ENCODE measurements at regions not wholly inside any gene's neighbourhood (a gene's known extent, or its start where the extent isn't known, plus 50 kb on each side); places are given as distances from the start of the nearest gene placed in this dataset.

- H3K4me3 ChIP-seq (replicated peaks in 1 of 2; ENCODE audit: low read depth in 2 of 2, low read length in 2 of 2) = no peak overlapping the region
- TF ChIP-seq CTCF (IDR thresholded peaks at IDR 0.05; ENCODE audit: low read depth, low read length) = no peak
- DNase-seq (ENCODE audit: low read depth in 2 of 2) = no peak
Measured at GRCh38 chr10:130230036-130230435, 93.8 kb downstream of the GLRX3 start.

DNA sequence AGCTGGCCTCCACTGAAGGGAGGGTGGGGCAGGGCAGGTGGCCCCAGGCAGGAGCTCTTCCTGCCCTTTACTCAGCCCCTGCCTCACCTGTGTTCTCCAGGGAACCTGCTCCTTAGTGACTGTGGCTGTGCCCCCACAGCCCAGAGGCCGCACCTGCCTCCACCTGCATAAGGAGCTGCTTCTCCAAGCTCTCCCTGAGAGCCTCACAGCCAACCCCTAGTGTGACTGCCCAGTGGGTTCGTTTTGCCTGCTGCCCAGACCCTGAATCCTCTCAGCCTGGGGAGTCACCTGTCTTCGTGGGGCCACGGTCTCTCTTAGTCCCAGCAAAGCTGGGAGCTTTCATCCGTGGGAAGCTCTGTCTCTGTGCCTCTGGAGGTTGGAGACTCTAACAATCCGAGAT lies 94.4 kb downstream of the GLRX3 start:
- no peak overlapping the region for H3K4me3 ChIP-seq (replicated peaks in 1 of 2; ENCODE audit: low read depth in 2 of 2, low read length in 2 of 2)
- DNase-seq (ENCODE audit: low read depth in 2 of 2) = no peak
- no peak for TF ChIP-seq CTCF (IDR thresholded peaks at IDR 0.05; ENCODE audit: low read depth, low read length)

DNA sequence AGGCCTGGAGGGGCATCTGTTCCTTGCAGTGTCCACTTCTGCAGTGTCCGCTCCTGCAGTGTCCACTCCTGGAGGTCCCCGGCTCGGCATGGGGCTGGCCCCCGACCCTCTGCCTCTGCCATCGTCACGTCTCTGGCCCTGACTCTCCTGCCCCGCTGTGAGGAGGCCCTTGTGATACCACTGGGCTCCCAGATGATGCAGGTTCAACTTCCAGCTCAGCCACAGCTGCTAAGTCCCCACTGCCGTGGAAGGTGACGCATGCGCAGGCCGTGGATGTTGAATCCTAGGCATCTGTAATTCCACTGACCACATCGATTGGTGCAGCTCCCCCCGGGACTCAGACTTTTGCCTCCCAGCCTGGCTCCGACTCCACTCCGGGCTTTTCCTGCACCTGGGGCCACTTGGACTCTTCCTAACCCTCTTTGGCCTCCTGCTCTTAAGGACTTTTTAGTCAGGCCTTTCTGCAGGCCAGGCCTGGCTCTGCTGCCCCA lies 95.1 kb downstream of the GLRX3 start:
- no peak for DNase-seq (ENCODE audit: low read depth in 2 of 2)
- H3K4me3 ChIP-seq (replicated peaks in 1 of 2; ENCODE audit: low read depth in 2 of 2, low read length in 2 of 2) = no peak overlapping the region
- TF ChIP-seq CTCF (IDR thresholded peaks at IDR 0.05; ENCODE audit: low read depth, low read length) = no peak

- H3K4me3 ChIP-seq (replicated peaks in 1 of 2; ENCODE audit: low read depth in 2 of 2, low read length in 2 of 2) = no peak overlapping the region
- no peak for DNase-seq (ENCODE audit: low read depth in 2 of 2)
- no peak for TF ChIP-seq CTCF (IDR thresholded peaks at IDR 0.05; ENCODE audit: low read depth, low read length)
Measured at GRCh38 chr10:130232166-130233034, 96.2 kb downstream of the GLRX3 start.

DNA sequence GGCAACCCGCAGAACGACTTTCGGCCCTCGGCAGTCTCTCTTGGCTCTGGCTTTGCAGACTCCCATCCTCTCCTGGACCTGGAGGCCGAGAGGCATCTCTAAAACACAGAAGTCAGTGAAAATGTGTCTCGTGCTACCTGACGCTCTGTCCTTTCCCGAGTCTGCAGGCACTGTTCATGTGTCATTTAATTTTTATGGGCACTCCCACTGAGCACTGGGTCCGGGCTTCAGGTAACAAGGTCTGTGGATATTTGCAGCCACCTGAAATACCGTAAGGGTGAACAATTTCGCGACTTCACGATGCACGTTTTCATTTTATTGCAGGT lies 96.8 kb downstream of the GLRX3 start:
- TF ChIP-seq CTCF (IDR thresholded peaks at IDR 0.05; ENCODE audit: low read depth, low read length) = no peak
- no peak overlapping the region for H3K4me3 ChIP-seq (replicated peaks in 1 of 2; ENCODE audit: low read depth in 2 of 2, low read length in 2 of 2)
- DNase-seq (ENCODE audit: low read depth in 2 of 2) = no peak

DNA sequence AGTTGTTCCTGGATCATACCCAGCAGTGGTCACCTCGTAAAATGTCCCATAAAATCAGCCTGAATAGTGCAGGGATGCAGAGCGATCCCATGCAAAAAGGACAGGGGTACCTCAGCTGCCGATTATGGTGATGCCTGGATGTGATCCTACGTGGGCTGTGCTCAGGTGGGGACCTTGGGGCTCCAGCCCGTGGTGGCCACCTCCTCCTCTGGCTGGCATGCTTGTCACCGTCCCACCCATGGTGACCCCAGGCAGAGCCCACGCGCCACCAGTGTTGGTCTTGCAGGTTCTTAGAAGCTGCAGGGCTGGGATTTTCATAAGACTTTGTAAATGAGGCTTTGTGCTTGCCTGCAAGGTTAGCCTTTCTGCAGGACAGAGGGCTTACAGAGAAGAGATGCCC lies 97.2 kb downstream of the GLRX3 start:
- no peak overlapping the region for H3K4me3 ChIP-seq (replicated peaks in 1 of 2; ENCODE audit: low read depth in 2 of 2, low read length in 2 of 2)
- no peak for TF ChIP-seq CTCF (IDR thresholded peaks at IDR 0.05; ENCODE audit: low read depth, low read length)
- DNase-seq (ENCODE audit: low read depth in 2 of 2) = no peak
